ENCODE measurements at regions not wholly inside any gene's neighbourhood (a gene's known extent, or its start where the extent isn't known, plus 50 kb on each side); places are given as distances from the start of the nearest gene placed in this dataset.

DNA sequence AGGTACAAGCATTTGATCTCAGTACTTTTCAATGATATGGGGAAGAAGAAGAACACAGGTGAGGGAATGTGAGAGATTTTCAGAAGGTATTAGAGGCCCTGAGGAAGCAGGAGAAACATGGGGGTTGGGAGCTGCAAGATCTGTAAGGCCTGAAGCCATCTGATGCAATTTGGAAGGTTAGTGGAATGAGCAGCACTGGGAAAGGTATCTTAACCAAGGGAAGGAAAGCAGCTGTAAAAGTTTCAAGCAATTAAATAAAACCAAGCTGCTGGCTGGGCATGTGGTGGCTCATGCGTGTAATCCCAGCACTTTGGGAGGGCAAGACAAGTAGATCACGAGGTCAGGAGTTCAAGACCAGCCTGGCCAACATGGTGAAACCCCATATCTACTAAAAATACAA lies 104.4 kb upstream of the PARP11 start:
- Histone ChIP-seq H3K4me1 (ENCODE audit: control insufficient read depth in 1 of 2, insufficient read depth in 2 of 2, low read length in 2 of 2) (no peaks in the 10 kb centered on the region), H4K20me1 (ENCODE audit: insufficient read depth) (no peaks in the 10 kb centered on the region), H3K4me3 (replicated peaks in 1 of 2; ENCODE audit: low read depth in 1 of 2, low read length in 2 of 2) (no peak overlapping the region), H3K9me2 (ENCODE audit: insufficient read depth) (no peaks in the 10 kb centered on the region), H3K9me3 (ENCODE audit: control insufficient read depth in 1 of 2, insufficient read depth in 1 of 2, low read depth in 1 of 2, low read length in 2 of 2) (no peaks in the 10 kb centered on the region), H3K9ac (ENCODE audit: low read length) (no peak overlapping the region), H3K27ac (ENCODE audit: low read depth, low read length) (no peak overlapping the region), H3K27me3 (ENCODE audit: insufficient read depth, low read length) (peaks cover 39% of the 10 kb centered on the region), H3K36me3 (ENCODE audit: control insufficient read depth in 1 of 2, insufficient read depth in 2 of 2, low read length in 2 of 2) (no peaks in the 10 kb centered on the region), H3K79me2 (ENCODE audit: insufficient read depth, low read length) (no peaks in the 10 kb centered on the region), H2AFZ (ENCODE audit: low read depth, low read length, poor library complexity, severe bottlenecking) (no peak overlapping the region), H3K4me2 (ENCODE audit: low read length) (no peak overlapping the region)
- intact Hi-C loops (cut with micrococcal nuclease): no loop called here
- ATAC-seq (no peak), DNase-seq (ENCODE audit: low read depth, low spot score) (no peak)
- TF ChIP-seq POLR2AphosphoS5 (IDR thresholded peaks at IDR 0.05; ENCODE audit: low read depth, low read length) (no peak), SIN3A (IDR thresholded peaks at IDR 0.05; ENCODE audit: low read depth) (no peak), EZH2phosphoT487 (IDR thresholded peaks at IDR 0.05; ENCODE audit: borderline replicate concordance) (no peak), TCF7L2 (IDR thresholded peaks at IDR 0.05; ENCODE audit: borderline replicate concordance, extremely low read depth, insufficient read depth, insufficient read length) (no peak), SRF (IDR thresholded peaks at IDR 0.05; ENCODE audit: low read depth) (no peak), CBX3 (IDR thresholded peaks at IDR 0.05; ENCODE audit: low read depth) (no peak), CEBPB (IDR thresholded peaks at IDR 0.05; ENCODE audit: low read depth) (no peak), SP1 (IDR thresholded peaks at IDR 0.05; ENCODE audit: low read depth) (no peak), POLR2A (IDR thresholded peaks at IDR 0.05; ENCODE audit: borderline replicate concordance, extremely low read depth, insufficient read depth, insufficient read length) (no peak), EZH2 (IDR thresholded peaks at IDR 0.05) (no peak), EGR1 (IDR thresholded peaks at IDR 0.05; ENCODE audit: low read depth) (no peak), ZNF274 (IDR thresholded peaks at IDR 0.05; ENCODE audit: low read depth, low read length) (no peak), FOSL1 (IDR thresholded peaks at IDR 0.05; ENCODE audit: low read depth) (no peak), ELF1 (IDR thresholded peaks at IDR 0.05; ENCODE audit: borderline replicate concordance, low read depth) (no peak), RAD21 (IDR thresholded peaks at IDR 0.05; ENCODE audit: low read depth) (no peak)
- TF ChIP-seq, protein P1, sequence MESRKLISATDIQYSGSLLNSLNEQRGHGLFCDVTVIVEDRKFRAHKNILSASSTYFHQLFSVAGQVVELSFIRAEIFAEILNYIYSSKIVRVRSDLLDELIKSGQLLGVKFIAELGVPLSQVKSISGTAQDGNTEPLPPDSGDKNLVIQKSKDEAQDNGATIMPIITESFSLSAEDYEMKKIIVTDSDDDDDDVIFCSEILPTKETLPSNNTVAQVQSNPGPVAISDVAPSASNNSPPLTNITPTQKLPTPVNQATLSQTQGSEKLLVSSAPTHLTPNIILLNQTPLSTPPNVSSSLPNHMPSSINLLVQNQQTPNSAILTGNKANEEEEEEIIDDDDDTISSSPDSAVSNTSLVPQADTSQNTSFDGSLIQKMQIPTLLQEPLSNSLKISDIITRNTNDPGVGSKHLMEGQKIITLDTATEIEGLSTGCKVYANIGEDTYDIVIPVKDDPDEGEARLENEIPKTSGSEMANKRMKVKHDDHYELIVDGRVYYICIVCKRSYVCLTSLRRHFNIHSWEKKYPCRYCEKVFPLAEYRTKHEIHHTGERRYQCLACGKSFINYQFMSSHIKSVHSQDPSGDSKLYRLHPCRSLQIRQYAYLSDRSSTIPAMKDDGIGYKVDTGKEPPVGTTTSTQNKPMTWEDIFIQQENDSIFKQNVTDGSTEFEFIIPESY (IDR thresholded peaks at IDR 0.05; ENCODE audit: extremely low read depth, insufficient replicate concordance, low read length): no peak
- TF ChIP-seq, protein P2, sequence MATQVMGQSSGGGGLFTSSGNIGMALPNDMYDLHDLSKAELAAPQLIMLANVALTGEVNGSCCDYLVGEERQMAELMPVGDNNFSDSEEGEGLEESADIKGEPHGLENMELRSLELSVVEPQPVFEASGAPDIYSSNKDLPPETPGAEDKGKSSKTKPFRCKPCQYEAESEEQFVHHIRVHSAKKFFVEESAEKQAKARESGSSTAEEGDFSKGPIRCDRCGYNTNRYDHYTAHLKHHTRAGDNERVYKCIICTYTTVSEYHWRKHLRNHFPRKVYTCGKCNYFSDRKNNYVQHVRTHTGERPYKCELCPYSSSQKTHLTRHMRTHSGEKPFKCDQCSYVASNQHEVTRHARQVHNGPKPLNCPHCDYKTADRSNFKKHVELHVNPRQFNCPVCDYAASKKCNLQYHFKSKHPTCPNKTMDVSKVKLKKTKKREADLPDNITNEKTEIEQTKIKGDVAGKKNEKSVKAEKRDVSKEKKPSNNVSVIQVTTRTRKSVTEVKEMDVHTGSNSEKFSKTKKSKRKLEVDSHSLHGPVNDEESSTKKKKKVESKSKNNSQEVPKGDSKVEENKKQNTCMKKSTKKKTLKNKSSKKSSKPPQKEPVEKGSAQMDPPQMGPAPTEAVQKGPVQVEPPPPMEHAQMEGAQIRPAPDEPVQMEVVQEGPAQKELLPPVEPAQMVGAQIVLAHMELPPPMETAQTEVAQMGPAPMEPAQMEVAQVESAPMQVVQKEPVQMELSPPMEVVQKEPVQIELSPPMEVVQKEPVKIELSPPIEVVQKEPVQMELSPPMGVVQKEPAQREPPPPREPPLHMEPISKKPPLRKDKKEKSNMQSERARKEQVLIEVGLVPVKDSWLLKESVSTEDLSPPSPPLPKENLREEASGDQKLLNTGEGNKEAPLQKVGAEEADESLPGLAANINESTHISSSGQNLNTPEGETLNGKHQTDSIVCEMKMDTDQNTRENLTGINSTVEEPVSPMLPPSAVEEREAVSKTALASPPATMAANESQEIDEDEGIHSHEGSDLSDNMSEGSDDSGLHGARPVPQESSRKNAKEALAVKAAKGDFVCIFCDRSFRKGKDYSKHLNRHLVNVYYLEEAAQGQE (IDR thresholded peaks at IDR 0.05; ENCODE audit: low read depth): no peak
- RAD21 ChIA-PET (ENCODE audit: low non-redundant PET in 1 of 2, low total read pairs in 2 of 2, uncharacterized antibody in 2 of 2, unreplicated experiment in 2 of 2): no interaction called here
- POLR2A ChIA-PET: no interaction called here
- CTCF ChIA-PET: no interaction called here
- no TSS peak for BruUV-seq (replicated peaks)

All from HCT116 (cell line).